ENCODE measurements at regions not wholly inside any gene's neighbourhood (a gene's known extent, or its start where the extent isn't known, plus 50 kb on each side); places are given as distances from the start of the nearest gene placed in this dataset.

DNA sequence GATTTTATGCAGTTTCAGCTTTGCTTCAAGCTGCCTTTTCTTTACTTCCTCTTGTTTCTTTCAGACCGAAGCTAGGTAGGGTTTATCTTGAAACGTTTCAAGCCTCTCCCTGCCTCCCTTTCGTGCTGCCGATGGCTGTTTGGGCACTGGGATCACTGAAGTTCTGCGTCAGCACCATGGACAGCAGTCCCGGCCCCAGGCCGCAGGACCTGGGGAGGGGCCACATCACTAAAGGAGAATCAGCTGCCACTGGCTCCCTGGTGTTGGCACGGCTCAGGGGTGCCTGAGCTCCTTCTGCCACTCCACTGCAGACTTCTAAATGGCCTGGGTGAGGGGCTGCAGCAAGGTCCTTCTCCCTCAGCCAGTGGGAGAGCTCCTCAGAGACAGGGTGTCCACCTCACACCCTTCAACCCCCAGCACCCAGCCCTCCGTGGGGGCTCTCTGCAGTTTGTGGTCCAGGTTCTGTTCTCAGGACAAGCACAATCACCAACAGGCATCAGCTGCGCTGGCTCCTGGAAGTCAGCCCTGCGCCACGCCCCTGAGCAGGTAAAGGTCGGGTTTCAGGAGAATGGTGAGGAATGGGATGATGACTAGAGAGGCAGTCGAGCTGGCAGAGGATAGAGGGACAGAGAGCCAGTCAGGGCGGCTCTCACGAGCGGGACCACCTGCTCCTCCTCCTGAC lies 387.2 kb downstream of the TCERG1L start:
- TF ChIP-seq TCF7L2 (IDR thresholded peaks at IDR 0.05; ENCODE audit: low read depth, low read length) (no peak), SIN3A (IDR thresholded peaks at IDR 0.05; ENCODE audit: borderline replicate concordance, insufficient read depth, low read depth, low read length) (no peak), CTCF (IDR thresholded peaks at IDR 0.05) (no peak), POLR2AphosphoS5 (IDR thresholded peaks at IDR 0.05; ENCODE audit: low read depth, low read length) (no peak)
- TF ChIP-seq, protein P1, sequence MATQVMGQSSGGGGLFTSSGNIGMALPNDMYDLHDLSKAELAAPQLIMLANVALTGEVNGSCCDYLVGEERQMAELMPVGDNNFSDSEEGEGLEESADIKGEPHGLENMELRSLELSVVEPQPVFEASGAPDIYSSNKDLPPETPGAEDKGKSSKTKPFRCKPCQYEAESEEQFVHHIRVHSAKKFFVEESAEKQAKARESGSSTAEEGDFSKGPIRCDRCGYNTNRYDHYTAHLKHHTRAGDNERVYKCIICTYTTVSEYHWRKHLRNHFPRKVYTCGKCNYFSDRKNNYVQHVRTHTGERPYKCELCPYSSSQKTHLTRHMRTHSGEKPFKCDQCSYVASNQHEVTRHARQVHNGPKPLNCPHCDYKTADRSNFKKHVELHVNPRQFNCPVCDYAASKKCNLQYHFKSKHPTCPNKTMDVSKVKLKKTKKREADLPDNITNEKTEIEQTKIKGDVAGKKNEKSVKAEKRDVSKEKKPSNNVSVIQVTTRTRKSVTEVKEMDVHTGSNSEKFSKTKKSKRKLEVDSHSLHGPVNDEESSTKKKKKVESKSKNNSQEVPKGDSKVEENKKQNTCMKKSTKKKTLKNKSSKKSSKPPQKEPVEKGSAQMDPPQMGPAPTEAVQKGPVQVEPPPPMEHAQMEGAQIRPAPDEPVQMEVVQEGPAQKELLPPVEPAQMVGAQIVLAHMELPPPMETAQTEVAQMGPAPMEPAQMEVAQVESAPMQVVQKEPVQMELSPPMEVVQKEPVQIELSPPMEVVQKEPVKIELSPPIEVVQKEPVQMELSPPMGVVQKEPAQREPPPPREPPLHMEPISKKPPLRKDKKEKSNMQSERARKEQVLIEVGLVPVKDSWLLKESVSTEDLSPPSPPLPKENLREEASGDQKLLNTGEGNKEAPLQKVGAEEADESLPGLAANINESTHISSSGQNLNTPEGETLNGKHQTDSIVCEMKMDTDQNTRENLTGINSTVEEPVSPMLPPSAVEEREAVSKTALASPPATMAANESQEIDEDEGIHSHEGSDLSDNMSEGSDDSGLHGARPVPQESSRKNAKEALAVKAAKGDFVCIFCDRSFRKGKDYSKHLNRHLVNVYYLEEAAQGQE (IDR thresholded peaks at IDR 0.05; ENCODE audit: insufficient read depth in 1 of 2, low read depth in 2 of 2, low read length in 1 of 2) = peak; percentile 88 to 91
- ChIA-PET POLR2A (no interaction called here), CTCF (no interaction called here)
- Histone ChIP-seq H3K27ac (ENCODE audit: low read length) (no peak overlapping the region), H3K4me3 (ENCODE audit: low read depth in 2 of 2, low read length in 2 of 2) (no peak overlapping the region), H3K4me1 (ENCODE audit: control insufficient read depth, insufficient read depth, low read length) (no peaks in the 10 kb centered on the region), H3K27me3 (ENCODE audit: control insufficient read depth, insufficient read depth, low read length) (0 out of 2 replicates have a peak, but pooled peaks cover 2% of the 10 kb centered on the region), H3K9me3 (ENCODE audit: control insufficient read depth, insufficient read depth, low read depth, low read length) (no peaks in the 10 kb centered on the region), H3K36me3 (ENCODE audit: control insufficient read depth, insufficient read depth, low read length) (no peaks in the 10 kb centered on the region)
- ATAC-seq (no peak), DNase-seq (ENCODE audit: low read depth, low spot score) (no peak)
- no TSS peak for BruUV-seq (replicated peaks)
- in situ Hi-C loops (cut with HindIII; ENCODE audit: low pct_unique_long_range_greater_than_20kb, low sequenced_read_pairs) = no loop called here
- intact Hi-C loops (cut with micrococcal nuclease; ENCODE audit: unreplicated experiment) = no loop called here

- ATAC-seq = no peak
- ChIA-PET POLR2A (no interaction called here), CTCF (no interaction called here)
- Histone ChIP-seq H3K36me3 (ENCODE audit: control insufficient read depth, insufficient read depth, low read length) (no peaks in the 10 kb centered on the region), H3K27me3 (ENCODE audit: control insufficient read depth, insufficient read depth, low read length) (no peaks in the 10 kb centered on the region), H3K4me3 (ENCODE audit: low read depth in 2 of 2, low read length in 2 of 2) (no peak overlapping the region), H3K9me3 (ENCODE audit: control insufficient read depth, insufficient read depth, low read depth, low read length) (no peaks in the 10 kb centered on the region), H3K27ac (ENCODE audit: low read length) (no peak overlapping the region), H3K4me1 (ENCODE audit: control insufficient read depth, insufficient read depth, low read length) (no peaks in the 10 kb centered on the region)
- intact Hi-C loops (cut with micrococcal nuclease; ENCODE audit: unreplicated experiment) (no loop called here), in situ Hi-C loops (cut with HindIII; ENCODE audit: low pct_unique_long_range_greater_than_20kb, low sequenced_read_pairs) (no loop called here)
- no TSS peak for BruUV-seq (replicated peaks)
- TF ChIP-seq, protein P1 (IDR thresholded peaks at IDR 0.05; ENCODE audit: insufficient read depth in 1 of 2, low read depth in 2 of 2, low read length in 1 of 2) = no peak
- TF ChIP-seq CTCF (IDR thresholded peaks at IDR 0.05) = no peak
- no peak for TF ChIP-seq TCF7L2 (IDR thresholded peaks at IDR 0.05; ENCODE audit: low read depth, low read length)
- TF ChIP-seq SIN3A (IDR thresholded peaks at IDR 0.05; ENCODE audit: borderline replicate concordance, insufficient read depth, low read depth, low read length) = no peak
- no peak for DNase-seq (ENCODE audit: low read depth, low spot score)
Measured at GRCh38 chr10:130926442-130926841, 385.1 kb downstream of the TCERG1L start.
